ENCODE measurements at regions not wholly inside any gene's neighbourhood (a gene's known extent, or its start where the extent isn't known, plus 50 kb on each side); places are given as distances from the start of the nearest gene placed in this dataset.

DNA sequence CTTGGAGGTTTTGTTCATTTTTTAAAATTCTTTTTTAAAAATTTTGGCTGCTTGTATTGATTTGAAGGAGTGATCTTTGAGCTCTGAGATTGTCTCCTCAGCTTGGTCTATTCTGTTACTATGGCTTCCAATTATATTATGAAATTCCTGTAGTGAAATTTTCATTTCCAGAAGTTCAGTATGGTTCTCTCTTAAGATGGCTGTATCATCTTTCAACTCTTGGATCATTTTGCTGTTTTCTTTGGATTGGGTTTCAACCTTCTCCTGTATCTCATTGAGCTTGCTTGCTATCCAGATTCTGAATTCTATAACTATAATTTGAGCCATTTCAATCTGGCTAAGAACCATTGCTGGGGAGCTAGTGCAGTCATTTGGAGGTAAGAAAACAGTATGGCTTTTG, 270.8 kb upstream of the NT5C1B start:
- TF ChIP-seq, protein P1, sequence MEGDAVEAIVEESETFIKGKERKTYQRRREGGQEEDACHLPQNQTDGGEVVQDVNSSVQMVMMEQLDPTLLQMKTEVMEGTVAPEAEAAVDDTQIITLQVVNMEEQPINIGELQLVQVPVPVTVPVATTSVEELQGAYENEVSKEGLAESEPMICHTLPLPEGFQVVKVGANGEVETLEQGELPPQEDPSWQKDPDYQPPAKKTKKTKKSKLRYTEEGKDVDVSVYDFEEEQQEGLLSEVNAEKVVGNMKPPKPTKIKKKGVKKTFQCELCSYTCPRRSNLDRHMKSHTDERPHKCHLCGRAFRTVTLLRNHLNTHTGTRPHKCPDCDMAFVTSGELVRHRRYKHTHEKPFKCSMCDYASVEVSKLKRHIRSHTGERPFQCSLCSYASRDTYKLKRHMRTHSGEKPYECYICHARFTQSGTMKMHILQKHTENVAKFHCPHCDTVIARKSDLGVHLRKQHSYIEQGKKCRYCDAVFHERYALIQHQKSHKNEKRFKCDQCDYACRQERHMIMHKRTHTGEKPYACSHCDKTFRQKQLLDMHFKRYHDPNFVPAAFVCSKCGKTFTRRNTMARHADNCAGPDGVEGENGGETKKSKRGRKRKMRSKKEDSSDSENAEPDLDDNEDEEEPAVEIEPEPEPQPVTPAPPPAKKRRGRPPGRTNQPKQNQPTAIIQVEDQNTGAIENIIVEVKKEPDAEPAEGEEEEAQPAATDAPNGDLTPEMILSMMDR (IDR thresholded peaks at IDR 0.05; ENCODE audit: insufficient read depth, low read length, missing control alignments), result no peak
- ChIA-PET CTCF (interaction anchor here (1.0 to 1.5 kb wide), 2 partner anchors 15 to 510 kb away, joined by 3 to 5 read pairs; no protein-coding TSS in a partner anchor), POLR2A (no interaction called here)
- DNase-seq (ENCODE audit: low read depth, low spot score), result no peak
- H3K4me3 ChIP-seq (ENCODE audit: low read depth, low read length), result no peak overlapping the region

GRCh38 chr2:18856765-18857164, 267.4 kb upstream of the NT5C1B start:
- CTCF ChIA-PET, result interaction anchor here (2.8 kb wide), 1 partner anchor 336 kb away, joined by 13 read pairs; no protein-coding TSS in a partner anchor
- POLR2A ChIA-PET, result no interaction called here
- DNase-seq (ENCODE audit: low read depth, low spot score), result no peak
- TF ChIP-seq, protein P1 (IDR thresholded peaks at IDR 0.05; ENCODE audit: insufficient read depth, low read length, missing control alignments), result no peak
- no peak overlapping the region for H3K4me3 ChIP-seq (ENCODE audit: low read depth, low read length)

DNA sequence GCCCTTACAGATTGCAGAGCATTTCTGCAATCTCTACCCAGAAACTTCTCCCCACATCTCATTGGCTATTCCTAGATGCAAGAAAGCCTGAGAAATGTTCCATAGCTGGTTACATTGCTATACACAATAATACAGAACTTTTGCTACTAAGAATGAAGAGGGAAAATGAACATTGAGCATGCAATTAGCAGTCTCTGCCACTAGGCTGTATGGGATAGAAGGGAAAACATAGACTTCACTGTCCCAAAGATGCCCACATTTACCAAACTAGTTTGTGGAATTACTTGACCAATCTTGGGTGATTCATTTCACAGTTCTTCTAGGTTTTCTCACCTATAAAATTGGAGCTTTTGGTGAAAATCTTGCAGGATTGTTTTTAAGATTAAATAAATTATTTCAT, 265.7 kb upstream of the NT5C1B start:
- ChIA-PET POLR2A (no interaction called here), CTCF (interaction anchor here (0.7 to 2.8 kb wide), 15 partner anchors 9 to 334 kb away, joined by 3 to 13 read pairs (median 4); no protein-coding TSS in a partner anchor)
- H3K4me3 ChIP-seq (ENCODE audit: low read depth, low read length), result no peak overlapping the region
- DNase-seq (ENCODE audit: low read depth, low spot score), result no peak
- TF ChIP-seq, protein P1 (IDR thresholded peaks at IDR 0.05; ENCODE audit: insufficient read depth, low read length, missing control alignments), result peak; percentile 39

DNA sequence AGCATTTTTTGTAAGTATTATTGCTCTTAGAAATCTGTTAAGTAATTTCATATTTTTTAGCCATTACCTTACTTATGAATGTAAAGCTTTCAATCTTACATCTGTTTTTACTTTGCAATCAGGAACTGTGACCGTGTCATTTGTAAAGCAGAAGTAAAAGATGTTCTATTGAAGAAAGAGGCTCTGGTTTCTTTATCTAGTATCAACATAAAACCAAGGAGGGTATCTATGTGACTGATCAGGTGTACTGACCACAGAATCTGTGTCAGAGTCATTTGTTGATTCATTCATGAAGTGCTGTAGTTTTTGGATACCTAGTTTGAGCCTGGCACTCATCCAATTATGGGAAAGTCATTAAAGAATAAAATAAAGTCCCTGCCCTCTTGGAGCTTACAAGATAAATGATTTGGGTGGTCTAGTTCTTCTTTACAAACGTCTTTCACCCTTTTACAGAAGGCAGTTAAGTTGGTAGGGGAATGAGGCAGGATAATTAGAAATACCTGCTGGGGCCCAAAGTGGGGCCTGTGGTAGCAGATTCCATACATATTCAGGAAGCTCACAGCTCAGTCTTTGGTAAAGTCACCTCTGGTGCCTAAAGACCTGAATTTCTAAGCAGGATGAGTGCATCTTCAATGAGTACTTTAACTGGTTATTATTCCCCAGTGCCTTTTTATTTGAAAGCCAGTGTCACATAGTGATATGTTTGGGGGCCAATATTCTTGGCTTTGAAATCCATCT, 260.6 kb upstream of the NT5C1B start:
- TF ChIP-seq, protein P1 (IDR thresholded peaks at IDR 0.05; ENCODE audit: insufficient read depth, low read length, missing control alignments), result no peak
- H3K4me3 ChIP-seq (ENCODE audit: low read depth, low read length), result no peak overlapping the region
- POLR2A ChIA-PET, result interaction anchor here (0.6 kb wide), 1 partner anchor 113 kb away, joined by 3 read pairs; no protein-coding TSS in a partner anchor
- CTCF ChIA-PET, result interaction anchor here (0.9 kb wide), 1 partner anchor 330 kb away, joined by 4 read pairs; no protein-coding TSS in a partner anchor
- DNase-seq (ENCODE audit: low read depth, low spot score), result no peak

- POLR2A ChIA-PET, result no interaction called here
- DNase-seq (ENCODE audit: low read depth, low spot score), result no peak
- TF ChIP-seq, protein P1 (IDR thresholded peaks at IDR 0.05; ENCODE audit: insufficient read depth, low read length, missing control alignments), result no peak
- no peak overlapping the region for H3K4me3 ChIP-seq (ENCODE audit: low read depth, low read length)
- CTCF ChIA-PET, result no interaction called here
These were observed 259.3 kb upstream of the NT5C1B start for GRCh38 chr2:18848646-18849045.

DNA sequence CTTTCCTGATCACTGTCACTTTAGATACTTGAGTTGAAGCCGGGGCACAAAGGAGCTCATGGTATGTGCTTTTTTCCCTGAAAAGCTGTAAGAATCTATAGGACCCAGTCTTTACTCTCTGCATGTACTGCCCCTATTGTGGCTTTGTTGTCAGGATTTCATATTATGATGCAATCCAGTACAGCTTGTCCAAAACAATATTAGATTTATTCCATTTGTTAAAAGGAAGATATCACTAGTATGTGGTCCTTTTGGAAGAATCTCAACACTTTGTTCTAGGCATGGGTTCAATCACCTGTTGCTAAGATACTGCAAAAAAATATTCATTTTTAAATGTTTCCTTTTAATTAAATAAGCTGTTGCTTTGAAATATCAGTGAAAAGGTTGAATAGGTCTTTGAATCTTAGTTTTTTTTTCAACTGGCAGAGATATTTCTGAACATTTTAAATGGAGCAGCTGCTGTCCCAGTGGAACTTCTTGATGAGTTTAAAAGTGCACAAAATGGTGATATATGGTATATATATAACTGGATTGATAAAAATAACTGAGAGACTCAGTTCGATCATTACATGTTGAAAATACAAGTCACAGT, 256.6 kb upstream of the NT5C1B start:
- TF ChIP-seq, protein P1 (IDR thresholded peaks at IDR 0.05; ENCODE audit: insufficient read depth, low read length, missing control alignments), result no peak
- no peak overlapping the region for H3K4me3 ChIP-seq (ENCODE audit: low read depth, low read length)
- POLR2A ChIA-PET, result no interaction called here
- CTCF ChIA-PET, result interaction anchor here (1.0 to 1.2 kb wide), 3 partner anchors 9 to 11 kb away, joined by 3 to 7 read pairs (median 4); no protein-coding TSS in a partner anchor
- no peak for DNase-seq (ENCODE audit: low read depth, low spot score)
